ENCODE measurements at regions not wholly inside any gene's neighbourhood (a gene's known extent, or its start where the extent isn't known, plus 50 kb on each side); places are given as distances from the start of the nearest gene placed in this dataset.

DNA sequence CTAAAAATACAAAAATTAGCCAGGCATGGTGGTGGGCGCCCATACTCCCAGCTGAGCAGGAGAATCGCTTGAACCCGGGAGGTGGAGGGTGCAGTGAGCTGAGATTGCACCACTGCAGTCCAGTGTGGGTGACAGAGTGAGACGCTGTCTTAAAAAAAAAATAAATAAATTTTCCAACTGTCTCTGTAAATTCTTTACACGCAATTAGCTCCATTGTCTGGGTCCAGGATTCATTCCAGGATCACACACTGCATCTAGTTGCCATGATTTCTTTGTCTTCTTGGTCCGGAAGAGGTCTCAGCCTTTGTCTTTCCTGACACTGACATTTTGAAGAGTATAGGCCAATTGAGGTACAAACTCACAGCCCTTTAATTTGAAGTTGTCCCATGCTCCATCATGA is 167.6 kb upstream of the NYAP2 start:
- TF ChIP-seq POLR2AphosphoS5 (IDR thresholded peaks at IDR 0.05; ENCODE audit: low read length) (no peak), NR2C1 (IDR thresholded peaks at IDR 0.05) (no peak), CTCF (IDR thresholded peaks at IDR 0.05 in 2 of 3, conservative IDR thresholded peaks at IDR 0.05 in 1 of 3; ENCODE audit: control insufficient read depth in 2 of 3, extremely low read depth in 1 of 3, insufficient read depth in 1 of 3, low read depth in 3 of 3, low read length in 3 of 3) (no peak), ZNF24 (IDR thresholded peaks at IDR 0.05) (no peak), REST (IDR thresholded peaks at IDR 0.05; ENCODE audit: low read depth, low read length) (no peak), CREB1 (IDR thresholded peaks at IDR 0.05; ENCODE audit: low read depth) (no peak), MYC (IDR thresholded peaks at IDR 0.05; ENCODE audit: insufficient read depth, insufficient read length, insufficient replicate concordance, low read length, severe bottlenecking) (no peak)
